Heart left ventricle (tissue), 13 donors: ENCODE measurements at regions not wholly inside any gene's neighbourhood (a gene's known extent, or its start where the extent isn't known, plus 50 kb on each side); places are given as distances from the start of the nearest gene placed in this dataset.

Experiments
- CTCF ChIP-seq, 12 donors: fragments of 200-600 bp; sonication (generic) in 4 of 12; IDR thresholded peaks; one replicate each; pipeline versions ENCODE4 v1.5.0 to v1.8.0; 2018 to 2022; ENCODE audit warnings: antibody characterized with exemption in 12 of 12, mild to moderate bottlenecking in 5 of 12
- POLR2A ChIP-seq, 2 donors: fragments of 450-650 bp; IDR thresholded peaks; one replicate each; pipeline ENCODE4 v1.6.1; 2017; ENCODE audit warnings: antibody characterized with exemption in 2 of 2, mild to moderate bottlenecking in 2 of 2, moderate library complexity in 2 of 2
- donor health status: ischemic (EF 13 %, LVEDD 7.1; RV severe dilation, severe dysfunction).
- donor health status: DM: no; HTN: yes; CAD: no.
- donor health status: DM: no; HTN: no; CAD: no.
- donor health status: ischemic (EF 25% LVEDD 6.9; RV normal size, moderate dysfunction).
- donor health status: ischemic (EF 25% LVEDD 5.7; RV mildly dilated, moderate dysfunction).
- donor health status: ischemic (EF 35%, LVEDD 5.7; RV mildly dilated, moderate dysfunction).
- donor health status: nonischemic (EF 11% LVEDD 7.7; RV severe dilation, severe dysfunction).
- donor health status: DM: yes; HTN: yes; CAD: no.
- donor health status: PGD.
- donor health status: ischemic (EF 29% LVEDD 5.4; RV normal size, mild dysfunction).
- donor health status: nonischemic (EF 23%, LVEDD 6.1; RV moderate dilation, normal function).

GRCh38 chr6:3610921-3611320 lies 140.6 kb downstream of the PXDC1 start:
- TF ChIP-seq CTCF (IDR thresholded peaks at IDR 0.05) (no peak), POLR2A (IDR thresholded peaks at IDR 0.05) (no peak)
